Vagina (tissue), 2 donors: ENCODE measurements at regions not wholly inside any gene's neighbourhood (a gene's known extent, or its start where the extent isn't known, plus 50 kb on each side); places are given as distances from the start of the nearest gene placed in this dataset.

ENCODE experiments used
- DNase-seq, 2 donors: peaks; one replicate each; pipeline ENCODE4 v3.0.0-alpha.2; 2017; ENCODE audit errors: extremely low spot score in 2 of 2
- H3K27ac ChIP-seq: fragments of 200-600 bp; sonication (generic); one replicate; pipeline ENCODE4 v1.5.1; 2019
- H3K27me3 ChIP-seq: fragments of 200-600 bp; sonication (generic); one replicate; pipeline ENCODE4 v1.5.1; 2019
- H3K36me3 ChIP-seq, 2 donors: fragments of 200-600 bp; sonication (generic); one replicate each; pipeline ENCODE4 v1.5.1; 2017 to 2019
- H3K4me1 ChIP-seq: fragments of 200-600 bp; sonication (generic); one replicate; pipeline ENCODE4 v1.5.1; 2019
- H3K4me3 ChIP-seq, 2 donors: fragments of 200-600 bp; sonication (generic); 1 replicate in 1 of 2; 2 replicates in 1 of 2; pipeline ENCODE4 v1.5.1; 2016 to 2019
- H3K9me3 ChIP-seq: fragments of 200-600 bp; sonication (generic); one replicate; pipeline ENCODE4 v1.5.1; 2019
- POLR2A ChIP-seq, 2 donors: fragments of 450-650 bp; IDR thresholded peaks; one replicate each; pipeline ENCODE4 v1.6.1; 2017; ENCODE audit warnings: antibody characterized with exemption in 2 of 2, mild to moderate bottlenecking in 2 of 2, moderate library complexity in 2 of 2
- POLR2AphosphoS5 ChIP-seq, 2 donors: sonication (generic); formaldehyde crosslinking; IDR thresholded peaks; one replicate each; pipeline ENCODE4 v1.9.0; 2017; ENCODE audit warnings: antibody characterized with exemption in 2 of 2, mild to moderate bottlenecking in 2 of 2, low read depth in 1 of 2; ENCODE audit not compliant: insufficient read depth in 1 of 2
- intact Hi-C: fragments of 100-400 bp; cut with DNase I; formaldehyde crosslinking; loops from one replicate; pipeline ENCODE4 v1.15.1; 2023
- TF ChIP-seq, protein P1 (sequence below), 3 experiments: fragments of 450-650 bp in 2 of 3; fragments of 200-600 bp in 1 of 3; sonication (generic) in 1 of 3; IDR thresholded peaks; one replicate each; pipeline ENCODE4 v1.5.1; 2017 to 2019; ENCODE audit warnings: antibody characterized with exemption in 3 of 3, mild to moderate bottlenecking in 2 of 3, moderate library complexity in 2 of 3

DNA sequence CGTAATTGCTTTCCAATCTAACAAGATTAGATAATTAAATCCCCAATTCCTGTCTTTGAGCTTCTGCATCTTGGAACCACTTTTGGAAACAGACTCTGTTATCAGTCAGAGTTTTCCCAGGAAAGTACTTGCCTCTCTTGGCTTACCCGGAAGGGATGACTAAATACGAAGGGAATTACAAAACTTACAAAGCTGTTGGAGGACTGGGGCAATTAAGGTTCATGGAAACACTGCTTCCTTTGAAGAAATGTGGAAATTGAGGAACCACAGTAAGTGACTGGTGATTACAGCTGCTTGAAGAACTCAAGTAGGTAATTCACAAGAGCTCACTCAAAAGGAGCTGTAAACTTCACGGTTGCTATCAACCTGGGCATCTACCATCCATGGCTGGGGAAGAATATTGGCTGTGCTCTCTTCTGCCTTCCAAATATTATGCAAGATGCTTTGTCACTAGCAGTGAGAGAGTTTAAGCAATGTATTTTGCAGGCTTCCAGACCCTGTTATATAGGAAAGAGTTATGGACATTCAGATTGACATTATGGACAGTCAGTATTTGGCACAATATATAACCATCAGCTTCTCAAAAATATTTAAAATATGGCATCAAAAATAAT is 104.6 kb upstream of the MAN2A1 start:
- H3K4me1 ChIP-seq, result no peaks in the 10 kb centered on the region
- H3K27me3 ChIP-seq, result no peaks in the 10 kb centered on the region
- H3K4me3 ChIP-seq, result no peak overlapping the region
- no peak for DNase-seq
- H3K27ac ChIP-seq, result no peak overlapping the region
- no peaks in the 10 kb centered on the region for H3K36me3 ChIP-seq
- TF ChIP-seq, protein P1, sequence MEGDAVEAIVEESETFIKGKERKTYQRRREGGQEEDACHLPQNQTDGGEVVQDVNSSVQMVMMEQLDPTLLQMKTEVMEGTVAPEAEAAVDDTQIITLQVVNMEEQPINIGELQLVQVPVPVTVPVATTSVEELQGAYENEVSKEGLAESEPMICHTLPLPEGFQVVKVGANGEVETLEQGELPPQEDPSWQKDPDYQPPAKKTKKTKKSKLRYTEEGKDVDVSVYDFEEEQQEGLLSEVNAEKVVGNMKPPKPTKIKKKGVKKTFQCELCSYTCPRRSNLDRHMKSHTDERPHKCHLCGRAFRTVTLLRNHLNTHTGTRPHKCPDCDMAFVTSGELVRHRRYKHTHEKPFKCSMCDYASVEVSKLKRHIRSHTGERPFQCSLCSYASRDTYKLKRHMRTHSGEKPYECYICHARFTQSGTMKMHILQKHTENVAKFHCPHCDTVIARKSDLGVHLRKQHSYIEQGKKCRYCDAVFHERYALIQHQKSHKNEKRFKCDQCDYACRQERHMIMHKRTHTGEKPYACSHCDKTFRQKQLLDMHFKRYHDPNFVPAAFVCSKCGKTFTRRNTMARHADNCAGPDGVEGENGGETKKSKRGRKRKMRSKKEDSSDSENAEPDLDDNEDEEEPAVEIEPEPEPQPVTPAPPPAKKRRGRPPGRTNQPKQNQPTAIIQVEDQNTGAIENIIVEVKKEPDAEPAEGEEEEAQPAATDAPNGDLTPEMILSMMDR (IDR thresholded peaks at IDR 0.05), result no peak
- TF ChIP-seq POLR2A (IDR thresholded peaks at IDR 0.05) (no peak), POLR2AphosphoS5 (IDR thresholded peaks at IDR 0.05; ENCODE audit: insufficient read depth in 1 of 2, low read depth in 1 of 2) (no peak)
- intact Hi-C loops, result no loop called here
- no peaks in the 10 kb centered on the region for H3K9me3 ChIP-seq

- H3K36me3 ChIP-seq, result no peaks in the 10 kb centered on the region
- intact Hi-C loops, result no loop called here
- TF ChIP-seq POLR2AphosphoS5 (IDR thresholded peaks at IDR 0.05; ENCODE audit: insufficient read depth in 1 of 2, low read depth in 1 of 2) (no peak), POLR2A (IDR thresholded peaks at IDR 0.05) (no peak)
- TF ChIP-seq, protein P1 (IDR thresholded peaks at IDR 0.05), result no peak
- no peaks in the 10 kb centered on the region for H3K27me3 ChIP-seq
- no peak for DNase-seq
- no peaks in the 10 kb centered on the region for H3K4me1 ChIP-seq
- no peak overlapping the region for H3K27ac ChIP-seq
- no peak overlapping the region for H3K4me3 ChIP-seq
- H3K9me3 ChIP-seq, result no peaks in the 10 kb centered on the region
These were observed 109.5 kb upstream of the MAN2A1 start for GRCh38 chr5:109580225-109580624.

GRCh38 chr5:109575506-109575905 is 114.2 kb upstream of the MAN2A1 start:
- intact Hi-C loops, result no loop called here
- Histone ChIP-seq H3K27me3 (no peaks in the 10 kb centered on the region), H3K9me3 (no peaks in the 10 kb centered on the region), H3K36me3 (no peaks in the 10 kb centered on the region), H3K4me1 (no peaks in the 10 kb centered on the region), H3K27ac (no peak overlapping the region), H3K4me3 (no peak overlapping the region)
- TF ChIP-seq POLR2A (IDR thresholded peaks at IDR 0.05) (no peak), POLR2AphosphoS5 (IDR thresholded peaks at IDR 0.05; ENCODE audit: insufficient read depth in 1 of 2, low read depth in 1 of 2) (no peak)
- TF ChIP-seq, protein P1 (IDR thresholded peaks at IDR 0.05), result no peak
- DNase-seq, result no peak

DNA sequence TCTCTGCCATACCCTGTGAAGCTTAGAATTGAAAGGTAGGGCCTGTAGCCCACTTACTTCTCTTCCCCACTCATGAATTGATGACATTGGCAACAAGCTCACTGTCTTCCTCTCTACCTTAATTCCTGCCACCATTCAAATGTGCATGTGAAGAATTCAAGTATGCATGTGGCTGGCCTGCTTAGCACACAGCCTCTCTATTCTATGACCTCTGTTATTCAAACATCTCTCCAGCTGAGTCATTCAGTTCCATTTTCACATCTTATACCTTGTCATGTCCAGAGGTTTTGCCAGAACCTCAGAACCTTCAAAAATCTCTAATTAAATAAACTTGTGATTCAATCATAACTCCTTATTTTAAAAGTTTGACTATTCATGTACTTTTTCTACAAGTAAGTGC is 114.7 kb upstream of the MAN2A1 start:
- no peaks in the 10 kb centered on the region for H3K27me3 ChIP-seq
- no peak for DNase-seq
- TF ChIP-seq POLR2A (IDR thresholded peaks at IDR 0.05), result no peak
- TF ChIP-seq, protein P1 (IDR thresholded peaks at IDR 0.05), result no peak
- TF ChIP-seq POLR2AphosphoS5 (IDR thresholded peaks at IDR 0.05; ENCODE audit: insufficient read depth in 1 of 2, low read depth in 1 of 2), result no peak
- H3K4me3 ChIP-seq, result no peak overlapping the region
- no peak overlapping the region for H3K27ac ChIP-seq
- no peaks in the 10 kb centered on the region for H3K36me3 ChIP-seq
- intact Hi-C loops, result no loop called here
- no peaks in the 10 kb centered on the region for H3K9me3 ChIP-seq
- no peaks in the 10 kb centered on the region for H3K4me1 ChIP-seq

- intact Hi-C loops, result no loop called here
- Histone ChIP-seq H3K9me3 (no peaks in the 10 kb centered on the region), H3K4me1 (no peaks in the 10 kb centered on the region), H3K27me3 (no peaks in the 10 kb centered on the region), H3K4me3 (no peak overlapping the region), H3K36me3 (no peaks in the 10 kb centered on the region), H3K27ac (no peak overlapping the region)
- no peak for DNase-seq
- TF ChIP-seq, protein P1 (IDR thresholded peaks at IDR 0.05), result no peak
- TF ChIP-seq POLR2A (IDR thresholded peaks at IDR 0.05), result no peak
- TF ChIP-seq POLR2AphosphoS5 (IDR thresholded peaks at IDR 0.05; ENCODE audit: insufficient read depth in 1 of 2, low read depth in 1 of 2), result no peak
These were observed 116.0 kb upstream of the MAN2A1 start for GRCh38 chr5:109573766-109574165.
